Neural progenitor cell (in vitro differentiated cells): ENCODE measurements at regions not wholly inside any gene's neighbourhood (a gene's known extent, or its start where the extent isn't known, plus 50 kb on each side); places are given as distances from the start of the nearest gene placed in this dataset.
A peak's percentile ranks its signal among the peaks of the same experiment; 100 is the strongest.

Source experiments
- DNase-seq: peaks from one replicate; pipeline ENCODE4 v3.0.0-alpha.2; 2016; ENCODE audit warnings: low spot score
- H2AFZ ChIP-seq: fragments of 200-600 bp; sonication (generic); replicated peaks from 2 replicates; pipeline ENCODE4 v1.6.1; 2016; ENCODE audit warnings: antibody characterized with exemption
- H3F3A ChIP-seq: fragments of 200-600 bp; sonication (generic); 2 replicates; pipeline ENCODE4 v1.6.1; 2016; ENCODE audit warnings: antibody characterized with exemption, low read depth
- H3K27ac ChIP-seq: fragments of 200-600 bp; sonication (generic); 2 replicates; pipeline ENCODE4 v1.5.1; 2016; ENCODE audit warnings: mild to moderate bottlenecking
- H3K27me3 ChIP-seq: fragments of 200-600 bp; sonication (generic); 2 replicates; pipeline ENCODE4 v1.6.1; 2016; ENCODE audit warnings: mild to moderate bottlenecking, moderate library complexity
- H3K36me3 ChIP-seq: fragments of 200-600 bp; sonication (generic); 2 replicates; pipeline ENCODE4 v1.5.1; 2016
- H3K4me1 ChIP-seq: fragments of 200-600 bp; sonication (generic); 2 replicates; pipeline ENCODE4 v1.6.1; 2016; ENCODE audit warnings: mixed run types
- H3K4me2 ChIP-seq: fragments of 200-600 bp; sonication (generic); 2 replicates; pipeline ENCODE4 v1.6.1; 2016
- H3K4me3 ChIP-seq: fragments of 200-600 bp; sonication (generic); 2 replicates; pipeline ENCODE4 v1.5.1; 2016
- H3K79me2 ChIP-seq: fragments of 200-600 bp; sonication (generic); 2 replicates; pipeline ENCODE4 v1.6.1; 2016; ENCODE audit warnings: low read depth
- H3K9ac ChIP-seq: fragments of 200-600 bp; sonication (generic); 2 replicates; pipeline ENCODE4 v1.6.1; 2016
- H3K9me3 ChIP-seq: fragments of 200-600 bp; sonication (generic); 2 replicates; pipeline ENCODE4 v1.5.1; 2016; ENCODE audit warnings: low read depth
- H4K20me1 ChIP-seq: fragments of 200-600 bp; sonication (generic); 2 replicates; pipeline ENCODE4 v1.6.1; 2016; ENCODE audit warnings: low read depth
- H3K27ac Mint-ChIP-seq: 3 replicates; pipeline ENCODE4 v1.8.0; 2021; ENCODE audit warnings: mixed read lengths
- H3K27me3 Mint-ChIP-seq: 2 replicates; pipeline ENCODE4 v1.8.0; 2022; ENCODE audit warnings: low read depth, mild to moderate bottlenecking, inconsistent platforms, moderate library complexity, mixed read lengths; ENCODE audit not compliant: insufficient read depth
- H3K36me3 Mint-ChIP-seq: 3 replicates; pipeline ENCODE4 v1.8.0; 2021; ENCODE audit warnings: mixed read lengths
- H3K4me1 Mint-ChIP-seq: 3 replicates; pipeline ENCODE4 v1.8.0; 2021; ENCODE audit warnings: mixed read lengths
- H3K4me3 Mint-ChIP-seq: 3 replicates; pipeline ENCODE4 v1.8.0; 2021; ENCODE audit warnings: mild to moderate bottlenecking, moderate library complexity, mixed read lengths
- H3K9me3 Mint-ChIP-seq: 3 replicates; pipeline ENCODE4 v1.8.0; 2020; ENCODE audit warnings: mixed read lengths
- EZH2 ChIP-seq: fragments of 200-600 bp; sonication (generic); IDR thresholded peaks from 2 replicates; pipeline ENCODE4 v1.6.1; 2017; ENCODE audit warnings: antibody characterized with exemption, mild to moderate bottlenecking, moderate library complexity
- EZH2phosphoT487 ChIP-seq: fragments of 200-600 bp; sonication (generic); IDR thresholded peaks from 2 replicates; pipeline ENCODE4 v1.6.1; 2017; ENCODE audit warnings: antibody characterized with exemption
- TF ChIP-seq, protein P1 (sequence below): fragments of 200-600 bp; sonication (generic); IDR thresholded peaks from 2 replicates; pipeline ENCODE4 v1.5.1; 2017; ENCODE audit warnings: antibody characterized with exemption, mild to moderate bottlenecking

GRCh38 chr2:16093639-16094529, 153.5 kb downstream of the MYCN start:
- no peak for DNase-seq
- peaks cover 11% of the 10 kb centered on the region for H3K9me3 Mint-ChIP-seq
- no peak overlapping the region for H3K27ac ChIP-seq
- H3K4me1 ChIP-seq: peaks cover 7% of the 10 kb centered on the region
- H3K27ac Mint-ChIP-seq: peak overlapping the region; percentile 82
- no peaks in the 10 kb centered on the region for H3K36me3 Mint-ChIP-seq
- no peak overlapping the region for H3K4me3 Mint-ChIP-seq
- H2AFZ ChIP-seq: no peak overlapping the region
- H3K4me3 ChIP-seq: no peak overlapping the region
- no peaks in the 10 kb centered on the region for H3F3A ChIP-seq
- no peaks in the 10 kb centered on the region for H3K36me3 ChIP-seq
- TF ChIP-seq EZH2 (no peak), EZH2phosphoT487 (no peak)
- TF ChIP-seq, protein P1, sequence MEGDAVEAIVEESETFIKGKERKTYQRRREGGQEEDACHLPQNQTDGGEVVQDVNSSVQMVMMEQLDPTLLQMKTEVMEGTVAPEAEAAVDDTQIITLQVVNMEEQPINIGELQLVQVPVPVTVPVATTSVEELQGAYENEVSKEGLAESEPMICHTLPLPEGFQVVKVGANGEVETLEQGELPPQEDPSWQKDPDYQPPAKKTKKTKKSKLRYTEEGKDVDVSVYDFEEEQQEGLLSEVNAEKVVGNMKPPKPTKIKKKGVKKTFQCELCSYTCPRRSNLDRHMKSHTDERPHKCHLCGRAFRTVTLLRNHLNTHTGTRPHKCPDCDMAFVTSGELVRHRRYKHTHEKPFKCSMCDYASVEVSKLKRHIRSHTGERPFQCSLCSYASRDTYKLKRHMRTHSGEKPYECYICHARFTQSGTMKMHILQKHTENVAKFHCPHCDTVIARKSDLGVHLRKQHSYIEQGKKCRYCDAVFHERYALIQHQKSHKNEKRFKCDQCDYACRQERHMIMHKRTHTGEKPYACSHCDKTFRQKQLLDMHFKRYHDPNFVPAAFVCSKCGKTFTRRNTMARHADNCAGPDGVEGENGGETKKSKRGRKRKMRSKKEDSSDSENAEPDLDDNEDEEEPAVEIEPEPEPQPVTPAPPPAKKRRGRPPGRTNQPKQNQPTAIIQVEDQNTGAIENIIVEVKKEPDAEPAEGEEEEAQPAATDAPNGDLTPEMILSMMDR: no peak
- no peaks in the 10 kb centered on the region for H3K79me2 ChIP-seq
- H4K20me1 ChIP-seq: no peaks in the 10 kb centered on the region
- no peaks in the 10 kb centered on the region for H3K27me3 ChIP-seq
- H3K27me3 Mint-ChIP-seq: peaks cover 8% of the 10 kb centered on the region
- H3K4me2 ChIP-seq: no peak overlapping the region
- H3K9me3 ChIP-seq: no peaks in the 10 kb centered on the region
- no peak overlapping the region for H3K9ac ChIP-seq
- peaks cover 32% of the 10 kb centered on the region for H3K4me1 Mint-ChIP-seq

GRCh38 chr2:16092861-16093638, 152.7 kb downstream of the MYCN start:
- no peaks in the 10 kb centered on the region for H3K36me3 ChIP-seq
- Mint-ChIP-seq H3K36me3 (no peaks in the 10 kb centered on the region), H3K27me3 (peaks cover 8% of the 10 kb centered on the region), H3K27ac (peak overlapping the region; percentile 81), H3K4me1 (peaks cover 37% of the 10 kb centered on the region), H3K4me3 (no peak overlapping the region), H3K9me3 (peaks cover 11% of the 10 kb centered on the region)
- H3K9me3 ChIP-seq: no peaks in the 10 kb centered on the region
- H3K27me3 ChIP-seq: no peaks in the 10 kb centered on the region
- no peak overlapping the region for H3K4me2 ChIP-seq
- DNase-seq: no peak
- H3F3A ChIP-seq: no peaks in the 10 kb centered on the region
- TF ChIP-seq EZH2 (no peak), EZH2phosphoT487 (no peak)
- TF ChIP-seq, protein P1: no peak
- peaks cover 13% of the 10 kb centered on the region for H3K4me1 ChIP-seq
- H2AFZ ChIP-seq: no peak overlapping the region
- H3K9ac ChIP-seq: no peak overlapping the region
- no peak overlapping the region for H3K4me3 ChIP-seq
- no peaks in the 10 kb centered on the region for H4K20me1 ChIP-seq
- no peak overlapping the region for H3K27ac ChIP-seq
- H3K79me2 ChIP-seq: no peaks in the 10 kb centered on the region

DNA sequence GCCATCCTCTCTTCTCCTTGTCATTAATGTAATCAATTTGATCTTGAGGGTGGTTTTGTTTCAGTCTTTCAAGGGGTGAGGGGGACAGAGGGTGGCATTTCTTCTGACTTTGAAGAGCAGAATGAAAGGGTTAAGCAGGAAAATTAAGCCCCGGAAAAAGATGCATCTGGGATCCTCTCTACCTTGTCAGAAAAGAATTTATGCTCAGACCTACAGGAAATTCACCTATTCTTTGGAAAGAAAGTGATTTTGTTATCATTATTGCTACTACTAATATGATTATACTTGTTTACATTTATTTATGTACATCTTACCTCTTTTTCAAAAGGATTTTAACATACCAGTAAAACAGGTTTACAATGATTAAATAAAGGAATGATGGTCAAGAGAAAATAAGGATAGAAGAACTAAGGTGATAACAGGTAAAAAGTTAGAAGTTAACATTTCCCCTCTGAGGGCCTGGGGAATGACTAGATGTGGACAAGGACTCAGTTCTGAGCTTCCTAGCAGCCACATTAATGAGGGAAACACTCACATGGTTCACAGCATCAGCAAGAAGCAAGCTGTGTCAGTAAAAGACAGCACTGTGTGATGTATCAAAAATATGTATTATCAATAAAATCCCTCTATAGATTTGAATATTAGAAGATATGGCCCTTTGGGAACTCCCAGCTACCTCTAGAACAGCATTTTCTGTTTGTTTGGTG, 151.4 kb downstream of the MYCN start:
- Histone ChIP-seq H3K4me3 (no peak overlapping the region), H4K20me1 (no peaks in the 10 kb centered on the region), H3F3A (no peaks in the 10 kb centered on the region), H3K9me3 (no peaks in the 10 kb centered on the region), H3K79me2 (no peaks in the 10 kb centered on the region), H3K9ac (no peak overlapping the region), H3K27me3 (no peaks in the 10 kb centered on the region), H3K4me2 (no peak overlapping the region), H3K36me3 (no peaks in the 10 kb centered on the region), H3K4me1 (peaks cover 13% of the 10 kb centered on the region), H3K27ac (no peak overlapping the region), H2AFZ (no peak overlapping the region)
- Mint-ChIP-seq H3K4me3 (no peak overlapping the region), H3K4me1 (peaks cover 35% of the 10 kb centered on the region), H3K9me3 (peaks cover 9% of the 10 kb centered on the region), H3K36me3 (no peaks in the 10 kb centered on the region), H3K27me3 (peaks cover 8% of the 10 kb centered on the region), H3K27ac (peak overlapping the region; percentile 49)
- DNase-seq: no peak
- no peak for TF ChIP-seq EZH2
